ENCODE measurements at regions not wholly inside any gene's neighbourhood (a gene's known extent, or its start where the extent isn't known, plus 50 kb on each side); places are given as distances from the start of the nearest gene placed in this dataset.

- DNase-seq, result no peak
Observed at GRCh38 chr16:64532691-64533090, 589.2 kb downstream of the CDH11 start.

- no peak for DNase-seq
Observed at GRCh38 chr16:64532117-64532516, 589.7 kb downstream of the CDH11 start.

- no peak for DNase-seq
Observed at GRCh38 chr16:64531401-64531800, 590.5 kb downstream of the CDH11 start.

GRCh38 chr16:64522548-64522947 lies 599.3 kb downstream of the CDH11 start:
- DNase-seq, result no peak

GRCh38 chr16:64513871-64514270 lies 608.0 kb downstream of the CDH11 start:
- no peak for DNase-seq

GRCh38 chr16:64507240-64508024 lies 614.4 kb downstream of the CDH11 start:
- no peak for DNase-seq

- DNase-seq, result no peak
Observed at GRCh38 chr16:64499211-64499610, 622.7 kb downstream of the CDH11 start.

- DNase-seq, result no peak
Observed at GRCh38 chr16:64498363-64498762, 623.5 kb downstream of the CDH11 start.

GRCh38 chr16:64493709-64494108 lies 628.2 kb downstream of the CDH11 start:
- no peak for DNase-seq

- DNase-seq, result no peak
Observed at GRCh38 chr16:64489449-64489848, 632.4 kb downstream of the CDH11 start.

GRCh38 chr16:64486561-64486960 lies 635.3 kb downstream of the CDH11 start:
- DNase-seq, result no peak

- DNase-seq, result peak; percentile 2
Observed at GRCh38 chr16:64481497-64481896, 640.4 kb downstream of the CDH11 start.

GRCh38 chr16:64478252-64478906 lies 643.5 kb downstream of the CDH11 start:
- DNase-seq, result peak; percentile 77

GRCh38 chr16:64475627-64476351 lies 646.1 kb downstream of the CDH11 start:
- DNase-seq, result peak; percentile 3

GRCh38 chr16:64470916-64471315 lies 650.9 kb downstream of the CDH11 start:
- DNase-seq, result no peak

GRCh38 chr16:64469906-64470702 lies 651.8 kb downstream of the CDH11 start:
- peak; percentile 3 for DNase-seq

GRCh38 chr16:64469351-64469750 lies 652.5 kb downstream of the CDH11 start:
- DNase-seq, result no peak

- no peak for DNase-seq
Observed at GRCh38 chr16:64468515-64469090, 653.3 kb downstream of the CDH11 start.

- no peak for DNase-seq
Observed at GRCh38 chr16:64459821-64460220, 662.0 kb downstream of the CDH11 start.

GRCh38 chr16:64459402-64459801 lies 662.5 kb downstream of the CDH11 start:
- no peak for DNase-seq

- DNase-seq, result peak; percentile 25
Observed at GRCh38 chr16:64455275-64455674, 666.6 kb downstream of the CDH11 start.

- DNase-seq, result no peak
Observed at GRCh38 chr16:64453646-64454045, 668.2 kb downstream of the CDH11 start.

GRCh38 chr16:64452446-64452845 lies 669.4 kb downstream of the CDH11 start:
- no peak for DNase-seq

All from DMS53 (cell line).